Upper lobe of left lung (tissue), 6 donors: ENCODE measurements at regions not wholly inside any gene's neighbourhood (a gene's known extent, or its start where the extent isn't known, plus 50 kb on each side); places are given as distances from the start of the nearest gene placed in this dataset.

ENCODE experiments used
- ATAC-seq, 2 donors: fragments of 200-7000 bp; cut with Tn5 transposase; one replicate each; pipeline ENCODE4 v1.9.1; 2022; ENCODE audit warnings: mild to moderate bottlenecking in 2 of 2, moderate library complexity in 2 of 2; ENCODE audit not compliant: low FRiP score in 2 of 2
- DNase-seq, 2 donors: peaks; one replicate each; pipeline ENCODE4 v3.0.0-alpha.2; 2019 to 2020
- H3K27ac ChIP-seq, 4 donors: fragments of 200-600 bp; sonication (generic); one replicate each; pipeline ENCODE4 v1.5.1; 2016 to 2019
- H3K27me3 ChIP-seq, 4 donors: fragments of 200-600 bp; sonication (generic); one replicate each; pipeline ENCODE4 v1.5.1; 2017 to 2019
- H3K36me3 ChIP-seq, 4 donors: fragments of 200-600 bp; sonication (generic); one replicate each; pipeline ENCODE4 v1.5.1; 2016 to 2019
- H3K4me1 ChIP-seq, 4 donors: fragments of 200-600 bp; sonication (generic); one replicate each; pipeline ENCODE4 v1.5.1; 2018 to 2019
- H3K4me3 ChIP-seq, 4 donors: fragments of 200-600 bp; sonication (generic); one replicate each; pipeline ENCODE4 v1.5.1; 2017 to 2019; ENCODE audit warnings: mild to moderate bottlenecking in 2 of 4, moderate library complexity in 1 of 4
- H3K9me3 ChIP-seq, 4 donors: fragments of 200-600 bp; sonication (generic); one replicate each; pipeline ENCODE4 v1.5.1; 2018 to 2019
- CTCF ChIP-seq, 6 experiments: fragments of 450-650 bp in 4 of 6; fragments of 200-600 bp in 2 of 6; sonication (generic) in 2 of 6; IDR thresholded peaks; one replicate each; pipeline ENCODE4 v1.5.1; 2016 to 2019; ENCODE audit warnings: antibody characterized with exemption in 6 of 6
- EP300 ChIP-seq, 4 donors: sonication (generic); formaldehyde crosslinking; IDR thresholded peaks; one replicate each; pipeline ENCODE4 v1.5.1; 2017; ENCODE audit warnings: antibody characterized with exemption in 4 of 4, control low read depth in 2 of 4
- POLR2A ChIP-seq, 4 donors: fragments of 450-650 bp; IDR thresholded peaks; one replicate each; pipeline ENCODE4 v1.5.1; 2016 to 2017; ENCODE audit warnings: antibody characterized with exemption in 4 of 4, mild to moderate bottlenecking in 2 of 4
- POLR2AphosphoS5 ChIP-seq, 2 donors: sonication (generic); formaldehyde crosslinking; IDR thresholded peaks; one replicate each; pipeline ENCODE4 v1.5.1; 2017; ENCODE audit warnings: antibody characterized with exemption in 2 of 2
- WGBS, 2 donors: methylation state at CpG; one replicate each; pipeline ENCODE4 v1.1.5; 2017 to 2018; 5-methylcytosine and 5-hydroxymethylcytosine counted together
- donor health status: DM: no; HTN: no; CAD: no; lungs with moderate emphysema.
- donor health status: DM: no; HTN: yes; CAD: no; lungs with severe emphysema.

- Histone ChIP-seq H3K27ac (no peak overlapping the region), H3K4me3 (no peak overlapping the region), H3K27me3 (no peaks in the 10 kb centered on the region), H3K4me1 (no peaks in the 10 kb centered on the region), H3K36me3 (no peaks in the 10 kb centered on the region), H3K9me3 (no peaks in the 10 kb centered on the region)
- TF ChIP-seq POLR2AphosphoS5 (IDR thresholded peaks at IDR 0.05) (no peak), POLR2A (IDR thresholded peaks at IDR 0.05) (no peak), CTCF (IDR thresholded peaks at IDR 0.05) (no peak), EP300 (IDR thresholded peaks at IDR 0.05) (no peak)
- WGBS, 2 donors, result 68 to 74% methylated on average over 3 of the region's 3 CpGs
- ATAC-seq (no peak), DNase-seq (no peak)
Observed at GRCh38 chr1:99149952-99150351, 114.3 kb upstream of the PLPPR4 start.

GRCh38 chr1:99152132-99152531, 112.2 kb upstream of the PLPPR4 start:
- Histone ChIP-seq H3K36me3 (no peaks in the 10 kb centered on the region), H3K27ac (no peak overlapping the region), H3K27me3 (no peaks in the 10 kb centered on the region), H3K4me1 (no peaks in the 10 kb centered on the region), H3K4me3 (no peak overlapping the region), H3K9me3 (no peaks in the 10 kb centered on the region)
- no peak for TF ChIP-seq POLR2A (IDR thresholded peaks at IDR 0.05)
- no peak for TF ChIP-seq CTCF (IDR thresholded peaks at IDR 0.05)
- no peak for TF ChIP-seq POLR2AphosphoS5 (IDR thresholded peaks at IDR 0.05)
- no peak for TF ChIP-seq EP300 (IDR thresholded peaks at IDR 0.05)
- 63 to 70% methylated on average over 1 of the region's 1 CpG for WGBS, 2 donors
- ATAC-seq, result no peak
- no peak for DNase-seq

GRCh38 chr1:99163671-99164070, 100.6 kb upstream of the PLPPR4 start:
- no peaks in the 10 kb centered on the region for H3K4me1 ChIP-seq
- no peaks in the 10 kb centered on the region for H3K36me3 ChIP-seq
- H3K27me3 ChIP-seq, result no peaks in the 10 kb centered on the region
- 55 to 77% methylated on average over 1 to 2 of the region's 2 CpGs for WGBS, 2 donors
- H3K9me3 ChIP-seq, result no peaks in the 10 kb centered on the region
- ATAC-seq (no peak), DNase-seq (no peak)
- no peak overlapping the region for H3K4me3 ChIP-seq
- no peak for TF ChIP-seq CTCF (IDR thresholded peaks at IDR 0.05)
- TF ChIP-seq POLR2AphosphoS5 (IDR thresholded peaks at IDR 0.05), result no peak
- TF ChIP-seq EP300 (IDR thresholded peaks at IDR 0.05), result no peak
- TF ChIP-seq POLR2A (IDR thresholded peaks at IDR 0.05), result no peak
- H3K27ac ChIP-seq, result no peak overlapping the region

GRCh38 chr1:99170516-99170915, 93.8 kb upstream of the PLPPR4 start:
- H3K4me3 ChIP-seq, result no peak overlapping the region
- 94 to 100% methylated on average over 1 of the region's 1 CpG for WGBS, 2 donors
- H3K27ac ChIP-seq, result no peak overlapping the region
- no peaks in the 10 kb centered on the region for H3K27me3 ChIP-seq
- ATAC-seq, result no peak
- no peaks in the 10 kb centered on the region for H3K9me3 ChIP-seq
- H3K36me3 ChIP-seq, result no peaks in the 10 kb centered on the region
- TF ChIP-seq CTCF (IDR thresholded peaks at IDR 0.05), result no peak
- no peak for DNase-seq
- H3K4me1 ChIP-seq, result no peaks in the 10 kb centered on the region

GRCh38 chr1:99171184-99171813, 93.0 kb upstream of the PLPPR4 start:
- TF ChIP-seq POLR2A (IDR thresholded peaks at IDR 0.05) (no peak), CTCF (IDR thresholded peaks at IDR 0.05) (no peak), POLR2AphosphoS5 (IDR thresholded peaks at IDR 0.05) (no peak), EP300 (IDR thresholded peaks at IDR 0.05) (no peak)
- ATAC-seq, result no peak
- no peak for DNase-seq
- no peak overlapping the region for H3K27ac ChIP-seq
- WGBS, 2 donors, result 58 to 63% methylated on average over 7 of the region's 7 CpGs
- H3K4me1 ChIP-seq, result no peaks in the 10 kb centered on the region
- no peaks in the 10 kb centered on the region for H3K36me3 ChIP-seq
- no peaks in the 10 kb centered on the region for H3K27me3 ChIP-seq
- no peaks in the 10 kb centered on the region for H3K9me3 ChIP-seq
- H3K4me3 ChIP-seq, result no peak overlapping the region
